ENCODE measurements at regions not wholly inside any gene's neighbourhood (a gene's known extent, or its start where the extent isn't known, plus 50 kb on each side); places are given as distances from the start of the nearest gene placed in this dataset.

- no peak overlapping the region for H3K4me3 ChIP-seq (ENCODE audit: low read depth, low read length)
- no peak for TF ChIP-seq CTCF (IDR thresholded peaks at IDR 0.05; ENCODE audit: insufficient read depth, low read depth, low read length)
- DNase-seq (ENCODE audit: low read depth) = no peak
Observed at GRCh38 chr3:166752214-166752613, 627.9 kb downstream of the ZBBX start.

GRCh38 chr3:166743481-166744134 is 636.5 kb downstream of the ZBBX start:
- H3K4me3 ChIP-seq (ENCODE audit: low read depth, low read length) = no peak overlapping the region
- no peak for TF ChIP-seq CTCF (IDR thresholded peaks at IDR 0.05; ENCODE audit: insufficient read depth, low read depth, low read length)
- DNase-seq (ENCODE audit: low read depth) = no peak

GRCh38 chr3:166734734-166735133 is 645.4 kb downstream of the ZBBX start:
- no peak for DNase-seq (ENCODE audit: low read depth)

GRCh38 chr3:166731701-166732100 is 648.4 kb downstream of the ZBBX start:
- TF ChIP-seq CTCF (IDR thresholded peaks at IDR 0.05; ENCODE audit: insufficient read depth, low read depth, low read length) = no peak
- no peak for DNase-seq (ENCODE audit: low read depth)
- H3K4me3 ChIP-seq (ENCODE audit: low read depth, low read length) = no peak overlapping the region

More at GRCh38 chr3:166734734-166735133, 645.4 kb downstream of the ZBBX start:
- no peak overlapping the region for H3K4me3 ChIP-seq (ENCODE audit: low read depth, low read length)
- no peak for TF ChIP-seq CTCF (IDR thresholded peaks at IDR 0.05; ENCODE audit: insufficient read depth, low read depth, low read length)

- no peak for TF ChIP-seq CTCF (IDR thresholded peaks at IDR 0.05; ENCODE audit: insufficient read depth, low read depth, low read length)
- no peak for DNase-seq (ENCODE audit: low read depth)
- H3K4me3 ChIP-seq (ENCODE audit: low read depth, low read length) = no peak overlapping the region
Observed at GRCh38 chr3:166721466-166721865, 658.6 kb downstream of the ZBBX start.

GRCh38 chr3:166714206-166714605 is 665.9 kb downstream of the ZBBX start:
- no peak for DNase-seq (ENCODE audit: low read depth)
- no peak overlapping the region for H3K4me3 ChIP-seq (ENCODE audit: low read depth, low read length)
- no peak for TF ChIP-seq CTCF (IDR thresholded peaks at IDR 0.05; ENCODE audit: insufficient read depth, low read depth, low read length)

GRCh38 chr3:166713787-166714186 is 666.3 kb downstream of the ZBBX start:
- DNase-seq (ENCODE audit: low read depth) = no peak
- no peak for TF ChIP-seq CTCF (IDR thresholded peaks at IDR 0.05; ENCODE audit: insufficient read depth, low read depth, low read length)

More at GRCh38 chr3:166713787-166714186, 666.3 kb downstream of the ZBBX start:
- no peak overlapping the region for H3K4me3 ChIP-seq (ENCODE audit: low read depth, low read length)

All from fibroblast of villous mesenchyme (primary cell).